ENCODE measurements at regions not wholly inside any gene's neighbourhood (a gene's known extent, or its start where the extent isn't known, plus 50 kb on each side); places are given as distances from the start of the nearest gene placed in this dataset.
"Not testable (repeated sequence)": the region's sequence is repeated elsewhere in the genome, so short reads cannot be mapped to it uniquely, and the experiment has no call there.

- H3K4me3 ChIP-seq (ENCODE audit: low read depth, poor library complexity, severe bottlenecking): no peak overlapping the region
- intact Hi-C loops (cut with DNase I; ENCODE audit: low total_unique reads): no loop called here
- TF ChIP-seq CTCF (IDR thresholded peaks at IDR 0.05) (no peak), POLR2A (IDR thresholded peaks at IDR 0.05) (no peak)
- DNase-seq (ENCODE audit: low spot score in 2 of 2): no peak
Observed at GRCh38 chr3:65144791-65145351, 457.1 kb upstream of the ADAMTS9 start.

- DNase-seq (ENCODE audit: low spot score in 2 of 2): no peak
- intact Hi-C loops (cut with DNase I; ENCODE audit: low total_unique reads): no loop called here
- H3K4me3 ChIP-seq (ENCODE audit: low read depth, poor library complexity, severe bottlenecking): no peak overlapping the region
- TF ChIP-seq POLR2A (IDR thresholded peaks at IDR 0.05) (no peak), CTCF (IDR thresholded peaks at IDR 0.05) (no peak)
Observed at GRCh38 chr3:65142456-65142855, 454.7 kb upstream of the ADAMTS9 start.

DNA sequence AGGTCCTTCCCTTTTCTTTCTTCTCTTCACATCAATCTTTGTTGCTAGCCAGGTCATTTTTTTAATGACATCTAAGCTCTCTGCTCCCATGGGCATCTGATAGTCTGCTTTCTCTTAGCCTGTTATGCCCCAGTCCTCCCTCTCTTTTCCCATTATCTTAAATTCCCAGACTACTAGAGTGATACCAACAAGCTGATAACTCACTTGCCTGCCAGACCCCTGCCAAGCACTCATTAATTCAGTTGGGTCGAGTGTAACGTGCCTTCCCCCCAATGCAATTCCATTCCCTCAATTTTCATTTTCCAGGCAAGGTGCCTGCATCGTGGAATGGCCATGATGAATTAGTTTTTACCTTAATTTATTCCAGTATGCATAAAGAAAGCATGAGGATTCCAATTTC is 450.8 kb upstream of the ADAMTS9 start:
- no peak for DNase-seq (ENCODE audit: low spot score in 2 of 2)
- WGBS, 2 donors: 94% methylated on average over 3 of the region's 3 CpGs
- H3K4me3 ChIP-seq (ENCODE audit: low read depth, poor library complexity, severe bottlenecking): no peak overlapping the region
- TF ChIP-seq CTCF (IDR thresholded peaks at IDR 0.05) (no peak), POLR2A (IDR thresholded peaks at IDR 0.05) (no peak)
- intact Hi-C loops (cut with DNase I; ENCODE audit: low total_unique reads): no loop called here

DNA sequence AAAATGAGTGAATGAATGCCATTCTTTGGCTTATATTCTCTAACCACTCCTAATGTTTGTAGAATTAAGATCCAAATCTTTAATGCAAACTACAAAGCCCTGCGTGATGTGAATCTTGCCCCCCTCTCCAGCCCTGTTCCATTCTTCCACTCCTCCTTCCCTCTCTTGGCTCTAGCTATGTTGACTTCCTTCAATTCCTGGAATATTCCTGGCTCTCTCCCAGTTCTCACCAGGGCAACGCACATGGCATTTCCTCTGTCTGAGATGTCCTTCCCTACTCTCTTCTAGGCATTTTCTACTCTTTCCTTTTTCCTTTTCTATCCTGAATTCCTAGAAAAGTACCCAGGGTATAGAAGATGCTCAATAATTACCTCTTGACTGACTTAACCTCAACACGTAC is 446.0 kb upstream of the ADAMTS9 start:
- DNase-seq (ENCODE audit: low spot score in 2 of 2); H3K4me3 ChIP-seq (ENCODE audit: low read depth, poor library complexity, severe bottlenecking); intact Hi-C loops (cut with DNase I; ENCODE audit: low total_unique reads): not testable (repeated sequence)
- 31 to 45% methylated on average over 3 of the region's 3 CpGs for WGBS, 2 donors

GRCh38 chr3:65130782-65131181 is 443.0 kb upstream of the ADAMTS9 start:
- WGBS, 2 donors: 91 to 95% methylated on average over 4 of the region's 4 CpGs
- TF ChIP-seq CTCF (IDR thresholded peaks at IDR 0.05) (no peak), POLR2A (IDR thresholded peaks at IDR 0.05) (no peak)
- no peak overlapping the region for H3K4me3 ChIP-seq (ENCODE audit: low read depth, poor library complexity, severe bottlenecking)
- no peak for DNase-seq (ENCODE audit: low spot score in 2 of 2)
- intact Hi-C loops (cut with DNase I; ENCODE audit: low total_unique reads): no loop called here

GRCh38 chr3:65128346-65128745 is 440.5 kb upstream of the ADAMTS9 start:
- 83 to 87% methylated on average over 6 of the region's 6 CpGs for WGBS, 2 donors
- intact Hi-C loops (cut with DNase I; ENCODE audit: low total_unique reads): no loop called here
- no peak for DNase-seq (ENCODE audit: low spot score in 2 of 2)
- H3K4me3 ChIP-seq (ENCODE audit: low read depth, poor library complexity, severe bottlenecking): no peak overlapping the region
- no peak for TF ChIP-seq POLR2A (IDR thresholded peaks at IDR 0.05)
- no peak for TF ChIP-seq CTCF (IDR thresholded peaks at IDR 0.05)
